Thyroid gland (tissue), 4 donors: ENCODE measurements at regions not wholly inside any gene's neighbourhood (a gene's known extent, or its start where the extent isn't known, plus 50 kb on each side); places are given as distances from the start of the nearest gene placed in this dataset.

Experiments
- DNase-seq, 2 donors: peaks; one replicate each; pipeline ENCODE4 v3.0.0-alpha.2; 2019
- H3K27ac ChIP-seq, 3 donors: fragments of 200-600 bp; sonication (generic); 1 replicate in 2 of 3; 2 replicates in 1 of 3; pipeline ENCODE4 v1.5.1; 2016 to 2019; ENCODE audit warnings: mild to moderate bottlenecking in 1 of 3, moderate library complexity in 1 of 3
- H3K27me3 ChIP-seq: fragments of 200-600 bp; sonication (generic); one replicate; pipeline ENCODE4 v1.5.1; 2019
- H3K36me3 ChIP-seq, 2 donors: fragments of 200-600 bp; sonication (generic); one replicate each; pipeline ENCODE4 v1.5.1; 2016 to 2019
- H3K4me1 ChIP-seq, 2 donors: fragments of 200-600 bp; sonication (generic); one replicate each; pipeline ENCODE4 v1.5.1; 2017 to 2019
- H3K4me3 ChIP-seq, 3 donors: fragments of 200-600 bp; sonication (generic); replicated peaks in 1 of 3; 1 replicate in 2 of 3; 2 replicates in 1 of 3; pipeline ENCODE4 v1.5.1; 2016; ENCODE audit warnings: mild to moderate bottlenecking in 1 of 3
- H3K9me3 ChIP-seq: fragments of 200-600 bp; sonication (generic); one replicate; pipeline ENCODE4 v1.5.1; 2017
- POLR2A ChIP-seq, 2 donors: fragments of 450-650 bp; IDR thresholded peaks; one replicate each; pipeline ENCODE4 v1.6.1; 2017; ENCODE audit warnings: antibody characterized with exemption in 2 of 2, mild to moderate bottlenecking in 2 of 2, moderate library complexity in 1 of 2
- WGBS, 2 donors: methylation state at CpG; one replicate each; pipeline ENCODE4 v1.1.5; 2017; 5-methylcytosine and 5-hydroxymethylcytosine counted together
- intact Hi-C: fragments of 100-400 bp; cut with DNase I; formaldehyde crosslinking; loops from one replicate; pipeline ENCODE4 v1.15.1; 2023
- TF ChIP-seq, protein P1 (sequence below), 6 experiments: fragments of 200-600 bp in 3 of 6; fragments of 450-650 bp in 3 of 6; sonication (generic) in 3 of 6; IDR thresholded peaks; one replicate each; pipeline ENCODE4 v1.5.1; 2016 to 2019; ENCODE audit warnings: antibody characterized with exemption in 6 of 6, mild to moderate bottlenecking in 2 of 6, inconsistent platforms in 1 of 6, moderate library complexity in 1 of 6

DNA sequence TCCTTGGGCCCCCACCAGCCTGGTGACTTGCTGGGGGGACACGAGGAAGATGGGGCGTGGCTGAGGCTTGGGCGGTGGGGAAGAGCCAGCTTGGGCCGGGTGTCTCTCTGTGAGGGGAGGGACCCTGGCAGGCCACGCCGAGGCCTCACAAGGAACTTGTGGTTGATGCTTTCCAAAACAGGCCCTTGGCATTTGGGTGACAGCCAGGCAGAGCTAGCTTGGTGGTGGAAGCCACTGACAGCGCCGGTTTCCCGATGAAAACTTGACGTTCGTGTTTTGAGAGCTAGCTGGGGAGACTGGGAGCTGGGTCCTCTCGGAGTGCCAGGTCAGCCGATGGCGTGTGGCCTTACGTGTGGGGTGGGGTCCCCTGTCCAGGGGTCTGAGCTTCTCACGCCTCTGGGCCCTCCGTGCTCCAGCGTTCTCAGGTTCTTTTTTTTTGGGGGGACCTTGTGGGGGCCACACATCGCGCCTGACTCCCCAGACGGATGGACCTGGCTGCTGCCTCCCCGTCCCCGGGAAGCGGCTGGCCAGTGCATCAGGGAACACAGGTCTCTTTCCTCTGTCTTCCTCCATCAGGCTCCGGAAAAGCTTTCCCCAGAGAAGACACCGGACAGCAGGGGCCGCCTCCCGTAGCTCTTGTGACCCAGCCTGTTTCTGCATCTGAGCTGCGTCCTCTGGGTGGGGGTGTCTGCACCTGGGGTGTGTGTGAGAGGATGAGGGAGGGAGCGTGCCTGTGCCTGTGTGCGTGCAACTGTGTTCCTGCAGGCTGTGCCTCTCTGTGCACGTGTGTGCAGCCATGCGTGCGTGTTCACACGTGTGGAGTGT lies 129.3 kb upstream of the LPCAT1 start:
- WGBS, 2 donors = 13 to 29% methylated on average over 13 to 26 of the region's 35 CpGs
- Histone ChIP-seq H3K9me3 (no peaks in the 10 kb centered on the region), H3K27me3 (no peaks in the 10 kb centered on the region), H3K4me1 (peaks cover 0 to 3% of the 10 kb centered on the region in 2 donors), H3K27ac (no peak overlapping the region), H3K36me3 (no peaks in the 10 kb centered on the region), H3K4me3 (no peak overlapping the region)
- TF ChIP-seq POLR2A (IDR thresholded peaks at IDR 0.05) = no peak
- TF ChIP-seq, protein P1, sequence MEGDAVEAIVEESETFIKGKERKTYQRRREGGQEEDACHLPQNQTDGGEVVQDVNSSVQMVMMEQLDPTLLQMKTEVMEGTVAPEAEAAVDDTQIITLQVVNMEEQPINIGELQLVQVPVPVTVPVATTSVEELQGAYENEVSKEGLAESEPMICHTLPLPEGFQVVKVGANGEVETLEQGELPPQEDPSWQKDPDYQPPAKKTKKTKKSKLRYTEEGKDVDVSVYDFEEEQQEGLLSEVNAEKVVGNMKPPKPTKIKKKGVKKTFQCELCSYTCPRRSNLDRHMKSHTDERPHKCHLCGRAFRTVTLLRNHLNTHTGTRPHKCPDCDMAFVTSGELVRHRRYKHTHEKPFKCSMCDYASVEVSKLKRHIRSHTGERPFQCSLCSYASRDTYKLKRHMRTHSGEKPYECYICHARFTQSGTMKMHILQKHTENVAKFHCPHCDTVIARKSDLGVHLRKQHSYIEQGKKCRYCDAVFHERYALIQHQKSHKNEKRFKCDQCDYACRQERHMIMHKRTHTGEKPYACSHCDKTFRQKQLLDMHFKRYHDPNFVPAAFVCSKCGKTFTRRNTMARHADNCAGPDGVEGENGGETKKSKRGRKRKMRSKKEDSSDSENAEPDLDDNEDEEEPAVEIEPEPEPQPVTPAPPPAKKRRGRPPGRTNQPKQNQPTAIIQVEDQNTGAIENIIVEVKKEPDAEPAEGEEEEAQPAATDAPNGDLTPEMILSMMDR (IDR thresholded peaks at IDR 0.05) = no peak
- intact Hi-C loops = loop anchor here (10.0 kb wide), 2 partner anchors 438 to 738 kb away; no protein-coding TSS in a partner anchor
- peak in 1 of 2 donors; percentile 47 for DNase-seq

DNA sequence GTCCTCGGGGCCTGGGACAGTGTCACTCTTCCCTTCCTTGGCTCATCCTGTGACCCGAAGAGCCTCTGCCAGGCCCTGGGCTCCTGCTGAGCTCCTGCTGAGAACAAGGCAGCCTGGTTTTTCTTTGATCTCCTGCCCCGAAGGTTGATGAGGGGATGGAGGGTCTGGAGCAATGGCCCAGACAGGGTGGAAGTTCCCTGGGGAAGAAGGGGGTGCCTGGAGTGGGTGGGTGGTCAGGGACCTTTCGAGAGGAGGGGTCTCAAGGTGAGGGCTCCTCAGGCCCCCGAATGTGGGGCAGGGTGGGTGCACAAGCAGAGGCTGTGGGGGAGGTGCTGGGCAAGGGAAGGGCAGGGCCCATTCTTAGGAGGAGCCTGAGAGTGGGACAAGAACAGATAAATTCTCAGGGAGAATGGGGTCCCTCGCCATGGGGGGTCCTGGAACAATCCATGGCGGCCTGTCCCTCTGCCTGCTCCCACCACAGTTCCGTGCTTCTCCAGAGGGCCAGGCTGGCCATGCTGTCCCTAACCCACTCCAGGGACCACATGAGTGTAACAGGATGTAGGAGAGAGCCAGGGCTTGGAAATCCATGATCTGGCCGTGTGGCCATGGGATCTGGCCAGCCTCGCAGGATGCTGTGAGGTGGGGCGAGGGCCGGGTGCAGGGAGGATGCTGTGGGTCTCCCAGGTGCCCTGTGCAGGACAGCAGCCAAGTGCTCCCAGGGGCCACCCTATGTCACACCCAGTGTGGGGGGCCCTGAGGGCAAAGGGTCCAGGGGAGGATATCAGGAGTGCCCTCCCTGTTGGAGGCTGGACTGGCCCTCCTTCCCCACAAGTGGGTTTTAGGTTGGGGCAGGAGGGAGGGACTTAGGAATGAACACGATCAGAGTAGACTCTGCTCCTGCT lies 128.5 kb upstream of the LPCAT1 start:
- peaks cover 0 to 3% of the 10 kb centered on the region in 2 donors for H3K4me1 ChIP-seq
- TF ChIP-seq POLR2A (IDR thresholded peaks at IDR 0.05) = no peak
- TF ChIP-seq, protein P1 (IDR thresholded peaks at IDR 0.05) = no peak
- no peaks in the 10 kb centered on the region for H3K9me3 ChIP-seq
- H3K27ac ChIP-seq = no peak overlapping the region
- intact Hi-C loops = loop anchor here (10.0 kb wide), 2 partner anchors 437 to 737 kb away; no protein-coding TSS in a partner anchor
- H3K36me3 ChIP-seq = no peaks in the 10 kb centered on the region
- 57 to 62% methylated on average over 10 to 12 of the region's 13 CpGs for WGBS, 2 donors
- DNase-seq = no peak
- no peaks in the 10 kb centered on the region for H3K27me3 ChIP-seq
- H3K4me3 ChIP-seq = no peak overlapping the region

DNA sequence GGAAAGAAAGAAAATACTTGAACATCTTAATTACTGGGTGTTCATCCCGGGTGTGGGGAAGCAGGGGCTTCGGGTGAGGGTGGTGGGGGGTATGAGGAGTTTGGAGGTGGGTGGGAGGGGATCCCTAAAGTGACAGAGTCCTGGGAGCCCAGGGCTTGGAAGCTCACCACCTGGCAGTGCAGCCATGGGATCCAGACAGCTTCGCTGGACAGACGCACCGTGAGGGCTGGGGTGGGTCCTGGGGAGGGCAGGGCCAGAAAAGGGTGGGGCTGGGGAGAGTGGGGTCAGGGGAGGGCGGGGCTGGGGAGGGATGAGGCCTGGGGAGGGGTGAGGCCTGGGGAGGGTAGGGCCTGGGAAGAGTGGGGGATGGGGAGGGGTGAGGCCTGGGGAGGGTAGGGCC lies 127.5 kb upstream of the LPCAT1 start:
- no peaks in the 10 kb centered on the region for H3K9me3 ChIP-seq
- 69 to 71% methylated on average over 3 to 4 of the region's 6 CpGs for WGBS, 2 donors
- H3K36me3 ChIP-seq = no peaks in the 10 kb centered on the region

GRCh38 chr5:1649554-1649953 lies 125.8 kb upstream of the LPCAT1 start:
- TF ChIP-seq, protein P1 (IDR thresholded peaks at IDR 0.05) = no peak
- no peak for TF ChIP-seq POLR2A (IDR thresholded peaks at IDR 0.05)
- H3K36me3 ChIP-seq = no peaks in the 10 kb centered on the region
- H3K27me3 ChIP-seq = no peaks in the 10 kb centered on the region
- H3K9me3 ChIP-seq = no peaks in the 10 kb centered on the region
- no peak overlapping the region for H3K27ac ChIP-seq
- no peak overlapping the region for H3K4me3 ChIP-seq
- H3K4me1 ChIP-seq = peaks cover 0 to 10% of the 10 kb centered on the region in 2 donors
- 79 to 82% methylated on average over 4 of the region's 4 CpGs for WGBS, 2 donors
- intact Hi-C loops = no loop called here
- no peak for DNase-seq

More for the DNA sequence above, 127.5 kb upstream of the LPCAT1 start:
- DNase-seq = no peak
- peaks cover 0 to 3% of the 10 kb centered on the region in 2 donors for H3K4me1 ChIP-seq
- intact Hi-C loops = loop anchor here (10.0 kb wide), 2 partner anchors 436 to 736 kb away; no protein-coding TSS in a partner anchor
- no peaks in the 10 kb centered on the region for H3K27me3 ChIP-seq
- TF ChIP-seq, protein P1 (IDR thresholded peaks at IDR 0.05) = no peak
- no peak for TF ChIP-seq POLR2A (IDR thresholded peaks at IDR 0.05)
- no peak overlapping the region for H3K4me3 ChIP-seq
- no peak overlapping the region for H3K27ac ChIP-seq
